Stomach (tissue), 8 donors: ENCODE measurements at regions not wholly inside any gene's neighbourhood (a gene's known extent, or its start where the extent isn't known, plus 50 kb on each side); places are given as distances from the start of the nearest gene placed in this dataset.

Source experiments
- DNase-seq, 2 donors: peaks; one replicate each; pipeline versions ENCODE4 v3.0.0 to v3.0.0-alpha.2; 2013 to 2019
- H3K27ac ChIP-seq, 5 donors: fragments of 200-600 bp in 4 of 5; sonication (generic) in 4 of 5; one replicate each; pipeline ENCODE4 v1.5.1; 2013 to 2019; ENCODE audit warnings: mild to moderate bottlenecking in 1 of 5, moderate library complexity in 1 of 5
- H3K27me3 ChIP-seq, 3 donors: fragments of 200-600 bp; sonication (generic); one replicate each; pipeline ENCODE4 v1.5.1; 2017 to 2019; ENCODE audit warnings: mixed run types in 1 of 3
- H3K36me3 ChIP-seq, 4 donors: fragments of 200-600 bp; sonication (generic); 1 replicate in 3 of 4; 2 replicates in 1 of 4; pipeline ENCODE4 v1.5.1; 2016 to 2019
- H3K4me1 ChIP-seq, 4 donors: fragments of 200-600 bp; sonication (generic); one replicate each; pipeline ENCODE4 v1.5.1; 2016 to 2019
- H3K4me3 ChIP-seq, 4 donors: fragments of 200-600 bp; sonication (generic) in 3 of 4; one replicate each; pipeline ENCODE4 v1.5.1; 2016 to 2019; ENCODE audit warnings: mild to moderate bottlenecking in 1 of 4
- H3K9me3 ChIP-seq, 4 donors: fragments of 200-600 bp; sonication (generic); one replicate each; pipeline ENCODE4 v1.5.1; 2016 to 2019
- CTCF ChIP-seq, 7 experiments: fragments of 450-650 bp in 4 of 7; fragments of 200-600 bp in 3 of 7; sonication (generic) in 3 of 7; IDR thresholded peaks; one replicate each; pipeline ENCODE4 v1.5.1; 2016 to 2019; ENCODE audit warnings: antibody characterized with exemption in 7 of 7, control low read depth in 2 of 7, mild to moderate bottlenecking in 1 of 7
- EP300 ChIP-seq: sonication (generic); formaldehyde crosslinking; IDR thresholded peaks from one replicate; pipeline ENCODE4 v1.6.1; 2017; ENCODE audit warnings: antibody characterized with exemption
- POLR2A ChIP-seq, 4 donors: fragments of 450-650 bp; IDR thresholded peaks; one replicate each; pipeline ENCODE4 v1.6.1; 2016; ENCODE audit warnings: antibody characterized with exemption in 4 of 4, control low read depth in 2 of 4, mild to moderate bottlenecking in 1 of 4, moderate library complexity in 1 of 4
- POLR2AphosphoS5 ChIP-seq, 3 donors: sonication (generic); formaldehyde crosslinking; IDR thresholded peaks; one replicate each; pipeline ENCODE4 v1.6.1; 2016; ENCODE audit warnings: antibody characterized with exemption in 3 of 3
- WGBS, 5 donors: extraction: QIAGEN DNeasy Blood & Tissue Kit in 3 of 5; methylation state at CpG; one replicate each; pipeline versions ENCODE4 v1.1.5 to v1.1.7; 2013 to 2018; 5-methylcytosine and 5-hydroxymethylcytosine counted together
- intact Hi-C: fragments of 100-400 bp; cut with DNase I; formaldehyde crosslinking; loops from one replicate; pipeline ENCODE4 v1.15.1; 2023; ENCODE audit warnings: low total_unique reads
- donor health status: healthy with polysubstance abuse.
- donor health status: Bipolar disorder and iron deficiency.
- donor health status: healthy.

GRCh38 chr1:201742476-201742875 is 86.5 kb upstream of the IPO9 start:
- H3K9me3 ChIP-seq = no peaks in the 10 kb centered on the region
- WGBS, 5 donors = 54 to 72% (median 64%) methylated on average over 5 to 6 of the region's 6 CpGs
- no peak overlapping the region for H3K4me3 ChIP-seq
- DNase-seq = no peak
- peak overlapping the region in 2 of 5 donors; percentile 54 to 86 for H3K27ac ChIP-seq
- peaks cover 0 to 3% (median 0%) of the 10 kb centered on the region in 4 donors for H3K36me3 ChIP-seq
- H3K4me1 ChIP-seq = peaks cover 15 to 51% (median 38%) of the 10 kb centered on the region in 4 donors
- no peak for TF ChIP-seq POLR2AphosphoS5 (IDR thresholded peaks at IDR 0.05)
- TF ChIP-seq POLR2A (IDR thresholded peaks at IDR 0.05) = no peak
- TF ChIP-seq CTCF (IDR thresholded peaks at IDR 0.05) = no peak
- TF ChIP-seq EP300 = no peak
- intact Hi-C loops = no loop called here
- H3K27me3 ChIP-seq = peaks cover 0 to 18% (median 0%) of the 10 kb centered on the region in 3 donors

- Histone ChIP-seq H3K27me3 (peaks cover 0 to 18% (median 0%) of the 10 kb centered on the region in 3 donors), H3K27ac (peak overlapping the region in 1 of 5 donors; percentile 86), H3K36me3 (peaks cover 0 to 3% (median 0%) of the 10 kb centered on the region in 4 donors), H3K4me3 (no peak overlapping the region), H3K9me3 (no peaks in the 10 kb centered on the region), H3K4me1 (peaks cover 15 to 45% (median 33%) of the 10 kb centered on the region in 4 donors)
- TF ChIP-seq POLR2A (IDR thresholded peaks at IDR 0.05) (no peak), POLR2AphosphoS5 (IDR thresholded peaks at IDR 0.05) (no peak), CTCF (IDR thresholded peaks at IDR 0.05) (no peak), EP300 (no peak)
- intact Hi-C loops = no loop called here
- no peak for DNase-seq
- WGBS, 5 donors = 84 to 93% (median 89%) methylated on average over 5 of the region's 5 CpGs
These were observed 85.8 kb upstream of the IPO9 start for GRCh38 chr1:201742955-201743805.

GRCh38 chr1:201745023-201745422 is 83.9 kb upstream of the IPO9 start:
- H3K4me1 ChIP-seq = peaks cover 7 to 27% (median 20%) of the 10 kb centered on the region in 4 donors
- peaks cover 0 to 5% (median 0%) of the 10 kb centered on the region in 3 donors for H3K27me3 ChIP-seq
- DNase-seq = no peak
- no peaks in the 10 kb centered on the region for H3K9me3 ChIP-seq
- intact Hi-C loops = no loop called here
- no peak overlapping the region for H3K4me3 ChIP-seq
- H3K27ac ChIP-seq = no peak overlapping the region
- 32 to 50% (median 45%) methylated on average over 3 of the region's 3 CpGs for WGBS, 5 donors
- no peak for TF ChIP-seq POLR2AphosphoS5 (IDR thresholded peaks at IDR 0.05)
- TF ChIP-seq EP300 = no peak
- H3K36me3 ChIP-seq = peaks cover 0 to 3% (median 0%) of the 10 kb centered on the region in 4 donors

GRCh38 chr1:201746156-201746555 is 82.8 kb upstream of the IPO9 start:
- H3K36me3 ChIP-seq = peaks cover 0 to 3% (median 0%) of the 10 kb centered on the region in 4 donors
- H3K4me1 ChIP-seq = peaks cover 1 to 22% (median 15%) of the 10 kb centered on the region in 4 donors
- intact Hi-C loops = no loop called here
- H3K4me3 ChIP-seq = no peak overlapping the region
- H3K27me3 ChIP-seq = no peaks in the 10 kb centered on the region
- no peak for DNase-seq
- H3K9me3 ChIP-seq = no peaks in the 10 kb centered on the region
- TF ChIP-seq POLR2AphosphoS5 (IDR thresholded peaks at IDR 0.05) (no peak), POLR2A (IDR thresholded peaks at IDR 0.05) (no peak), EP300 (no peak), CTCF (IDR thresholded peaks at IDR 0.05) (no peak)
- H3K27ac ChIP-seq = no peak overlapping the region

- Histone ChIP-seq H3K9me3 (no peaks in the 10 kb centered on the region), H3K36me3 (peaks cover 0 to 3% (median 0%) of the 10 kb centered on the region in 4 donors), H3K27ac (no peak overlapping the region), H3K4me1 (peaks cover 0 to 17% (median 5%) of the 10 kb centered on the region in 4 donors), H3K4me3 (no peak overlapping the region), H3K27me3 (no peaks in the 10 kb centered on the region)
- WGBS, 5 donors = 79 to 86% (median 83%) methylated on average over 5 of the region's 5 CpGs
- no peak for DNase-seq
- intact Hi-C loops = no loop called here
- TF ChIP-seq EP300 (no peak), POLR2AphosphoS5 (IDR thresholded peaks at IDR 0.05) (no peak), POLR2A (IDR thresholded peaks at IDR 0.05) (no peak), CTCF (IDR thresholded peaks at IDR 0.05) (no peak)
These were observed 81.7 kb upstream of the IPO9 start for GRCh38 chr1:201747261-201747660.
